NCI-H82 treated with DMSO at 0.1 percent for 48 hours (cell line): ENCODE measurements at regions not wholly inside any gene's neighbourhood (a gene's known extent, or its start where the extent isn't known, plus 50 kb on each side); places are given as distances from the start of the nearest gene placed in this dataset.

Source experiments
- DNase-seq: peaks from one replicate; lab custom pipeline; 2025; ENCODE audit not compliant: unreplicated experiment; lab: John Stamatoyannopoulos, UW

- no peak for DNase-seq
These were observed 139.3 kb upstream of the PHACTR1 start for GRCh38 chr6:12577124-12577850.

- no peak for DNase-seq
These were observed 138.5 kb upstream of the PHACTR1 start for GRCh38 chr6:12578097-12578496.

- no peak for DNase-seq
These were observed 137.8 kb upstream of the PHACTR1 start for GRCh38 chr6:12578751-12579150.

GRCh38 chr6:12580290-12580689 is 136.3 kb upstream of the PHACTR1 start:
- no peak for DNase-seq

- DNase-seq: no peak
These were observed 134.0 kb upstream of the PHACTR1 start for GRCh38 chr6:12582421-12583110.

- DNase-seq: no peak
These were observed 131.7 kb upstream of the PHACTR1 start for GRCh38 chr6:12584631-12585405.

GRCh38 chr6:12585497-12585958 is 131.0 kb upstream of the PHACTR1 start:
- no peak for DNase-seq

- DNase-seq: no peak
These were observed 129.7 kb upstream of the PHACTR1 start for GRCh38 chr6:12586721-12587480.

- DNase-seq: no peak
These were observed 125.7 kb upstream of the PHACTR1 start for GRCh38 chr6:12590901-12591300.

- no peak for DNase-seq
These were observed 123.9 kb upstream of the PHACTR1 start for GRCh38 chr6:12592634-12593033.

GRCh38 chr6:12593771-12594529 is 122.6 kb upstream of the PHACTR1 start:
- DNase-seq: no peak

- no peak for DNase-seq
These were observed 122.1 kb upstream of the PHACTR1 start for GRCh38 chr6:12594530-12594893.

- DNase-seq: no peak
These were observed 121.3 kb upstream of the PHACTR1 start for GRCh38 chr6:12595161-12595811.

- DNase-seq: no peak
These were observed 119.8 kb upstream of the PHACTR1 start for GRCh38 chr6:12596731-12597130.

GRCh38 chr6:12598919-12599318 is 117.6 kb upstream of the PHACTR1 start:
- DNase-seq: no peak

- no peak for DNase-seq
These were observed 114.7 kb upstream of the PHACTR1 start for GRCh38 chr6:12601881-12602280.

GRCh38 chr6:12602342-12602741 is 114.2 kb upstream of the PHACTR1 start:
- DNase-seq: no peak

GRCh38 chr6:12602951-12603672 is 113.5 kb upstream of the PHACTR1 start:
- DNase-seq: no peak

- DNase-seq: no peak
These were observed 112.9 kb upstream of the PHACTR1 start for GRCh38 chr6:12603673-12604049.
